ENCODE measurements at regions not wholly inside any gene's neighbourhood (a gene's known extent, or its start where the extent isn't known, plus 50 kb on each side); places are given as distances from the start of the nearest gene placed in this dataset.

DNA sequence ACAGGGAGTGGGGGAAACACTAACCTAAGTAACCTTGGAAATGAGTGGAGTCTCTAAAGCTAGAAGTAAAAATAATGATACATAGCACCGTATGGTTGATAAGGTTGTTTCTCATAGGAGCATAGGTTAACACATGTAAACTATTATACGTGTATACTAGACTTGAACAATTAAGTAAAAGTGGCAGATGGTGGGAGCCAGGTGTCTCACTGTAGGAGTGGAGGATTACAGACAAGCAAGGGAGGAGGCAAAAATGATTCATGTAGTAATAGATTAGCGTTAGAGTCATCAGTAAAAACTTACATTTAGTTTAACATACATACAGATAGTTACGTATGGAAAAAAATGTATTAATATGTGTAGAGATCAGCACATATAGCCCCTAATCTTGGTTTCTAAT, 138.4 kb upstream of the DSCAM start:
- no peak for DNase-seq (ENCODE audit: low read depth in 3 of 3)

DNA sequence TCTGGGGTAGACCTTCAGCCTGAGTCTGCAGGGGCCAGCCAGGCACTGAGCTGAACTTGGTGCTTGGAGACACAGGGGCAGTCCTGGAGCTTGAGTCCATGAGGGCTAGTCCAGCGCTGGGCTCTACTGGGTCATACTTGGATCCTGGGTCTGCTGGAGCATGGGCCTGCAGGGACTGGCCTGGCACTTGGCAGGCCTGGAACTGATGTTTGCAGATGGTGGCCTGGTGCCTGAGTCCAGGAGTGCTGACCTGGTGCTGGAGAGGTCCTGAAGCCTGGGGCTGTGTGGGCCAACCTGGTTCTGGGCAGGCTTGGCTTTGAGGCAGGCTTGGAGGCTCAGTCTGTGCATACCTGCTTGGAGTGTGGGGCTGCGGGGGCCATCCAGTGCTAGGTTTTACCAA, 143.4 kb upstream of the DSCAM start:
- no peak for DNase-seq (ENCODE audit: low read depth in 3 of 3)

DNA sequence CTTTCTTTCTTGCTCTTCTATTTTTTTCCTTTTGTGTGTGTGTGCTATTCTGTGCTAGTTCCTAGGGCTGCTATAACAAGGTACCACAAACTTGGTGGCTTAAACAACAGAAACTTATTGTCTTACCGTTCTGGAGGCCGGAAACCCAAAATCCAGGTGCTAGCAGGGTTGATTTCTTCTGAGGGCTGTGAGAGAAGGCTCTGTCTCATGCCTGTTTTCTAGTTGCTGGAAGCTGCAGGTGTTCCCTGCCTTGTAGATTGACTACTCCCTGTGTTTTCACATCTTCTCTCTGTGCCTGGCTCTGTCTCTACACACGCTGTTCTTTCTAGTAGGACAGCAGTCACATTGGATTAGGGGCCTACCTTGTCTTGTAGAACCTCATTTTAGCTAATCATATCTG, 150.9 kb upstream of the DSCAM start:
- no peak for DNase-seq (ENCODE audit: low read depth in 3 of 3)

DNA sequence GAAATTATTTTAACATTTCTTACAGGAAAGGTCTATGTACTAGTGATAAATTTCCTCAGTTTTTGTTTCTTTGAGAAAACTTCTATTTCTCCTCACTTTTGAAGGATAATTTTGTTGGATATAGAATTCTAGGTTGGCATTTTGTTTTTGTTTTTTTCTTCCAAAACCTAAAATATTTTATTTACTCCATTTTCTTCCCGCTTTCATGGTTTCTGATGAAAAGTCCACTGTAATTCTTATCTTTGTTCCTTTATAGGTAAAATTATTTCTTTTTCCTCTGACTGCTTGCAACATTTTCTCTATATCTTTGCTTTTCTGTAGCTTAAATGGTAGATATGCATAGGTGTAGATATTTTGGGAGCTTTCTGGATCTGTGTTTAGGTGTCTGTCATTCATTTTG, 153.9 kb upstream of the DSCAM start:
- DNase-seq (ENCODE audit: low read depth in 3 of 3), result no peak

DNA sequence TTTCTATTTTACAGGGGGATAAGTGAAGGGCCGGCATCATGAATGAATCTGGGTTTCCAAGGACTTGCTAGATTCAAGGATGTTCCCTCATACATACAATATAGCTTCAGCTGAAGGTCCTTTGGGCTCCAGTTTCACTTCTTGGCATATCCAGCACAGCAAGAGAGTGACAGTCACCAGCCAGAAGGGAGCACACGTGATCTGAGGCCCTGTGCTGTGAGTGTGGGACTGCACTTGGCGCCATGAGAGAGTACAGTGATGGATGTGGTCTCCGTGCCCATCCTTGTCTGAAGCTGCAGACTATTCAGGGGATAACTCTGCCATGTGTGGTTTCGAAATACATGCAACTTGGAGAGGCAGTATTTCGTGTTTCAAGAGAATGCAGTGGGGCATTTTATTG, 159.7 kb upstream of the DSCAM start:
- DNase-seq (ENCODE audit: low read depth in 3 of 3), result no peak

DNA sequence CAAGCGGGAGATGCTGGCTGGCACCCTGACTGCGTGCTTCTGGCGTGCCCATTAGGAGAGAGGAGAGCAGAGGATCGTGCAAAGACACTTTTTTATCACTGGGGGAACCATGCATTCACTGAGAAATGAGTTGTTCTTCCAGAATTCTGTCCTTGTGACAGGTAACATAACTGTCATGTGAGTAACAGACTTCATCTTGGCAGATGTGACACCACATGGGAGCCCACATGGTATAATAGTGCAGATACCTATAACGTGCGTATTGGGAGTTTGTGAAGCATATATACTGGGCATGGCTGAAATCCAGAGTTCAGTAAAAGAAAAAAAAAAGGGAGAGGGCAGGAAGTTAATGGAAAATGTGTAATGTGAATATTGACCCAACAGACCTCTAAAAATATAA, 159.6 kb upstream of the BACE2 start:
- no peak for DNase-seq (ENCODE audit: low read depth in 3 of 3)

DNA sequence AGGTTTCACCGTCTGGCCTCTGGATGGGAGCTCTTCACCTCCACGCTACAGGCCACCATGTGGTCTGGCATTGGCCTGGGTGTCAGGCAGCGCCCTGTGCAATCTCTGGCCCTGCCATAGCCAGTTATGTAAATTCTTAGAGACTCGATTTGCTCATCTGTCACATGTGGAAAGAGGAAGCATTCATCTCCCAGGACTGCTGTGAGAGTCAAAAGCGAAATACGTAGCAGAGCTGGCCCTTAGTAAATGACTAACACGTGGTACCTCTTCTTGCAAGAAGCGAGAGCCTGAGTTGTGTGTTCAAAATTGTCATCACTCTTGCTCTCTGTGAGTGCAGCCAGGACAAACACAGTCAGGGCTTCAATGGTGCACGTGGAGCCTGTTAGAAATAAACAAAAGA, 159.0 kb upstream of the BACE2 start:
- DNase-seq (ENCODE audit: low read depth in 3 of 3), result no peak

DNA sequence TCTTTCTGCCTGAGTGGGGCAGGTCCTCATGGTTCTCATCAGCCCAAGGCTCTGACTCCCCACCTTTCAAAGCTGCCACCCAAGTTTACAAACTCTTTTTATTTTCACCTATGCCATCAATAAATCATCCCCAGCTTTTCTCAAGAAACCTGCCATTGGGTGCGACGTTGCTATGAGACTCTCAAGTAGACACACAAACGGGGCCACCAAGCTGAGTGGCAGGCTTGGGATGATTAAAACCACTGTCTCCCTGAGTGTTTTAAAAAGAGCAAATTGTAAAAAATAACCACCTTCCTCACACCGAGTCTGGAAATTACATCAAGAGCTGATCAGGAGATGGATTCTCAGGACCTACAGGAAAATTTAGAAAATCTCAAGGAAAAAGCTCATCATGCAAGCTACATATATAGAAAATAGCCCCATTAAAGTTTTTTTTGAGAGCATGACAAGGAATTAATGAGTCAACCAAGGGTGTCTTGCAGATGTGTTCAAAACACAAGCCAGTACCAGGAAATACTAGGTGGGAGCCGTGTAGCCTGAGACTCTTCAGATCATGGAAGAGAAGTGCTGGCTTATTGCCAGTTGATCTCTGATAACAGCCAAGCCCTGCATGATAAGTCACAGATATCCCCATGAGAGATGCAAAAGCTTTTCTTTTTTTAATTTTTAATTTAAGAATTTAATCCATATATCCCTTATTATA, 158.4 kb upstream of the BACE2 start:
- no peak for DNase-seq (ENCODE audit: low read depth in 3 of 3)

DNA sequence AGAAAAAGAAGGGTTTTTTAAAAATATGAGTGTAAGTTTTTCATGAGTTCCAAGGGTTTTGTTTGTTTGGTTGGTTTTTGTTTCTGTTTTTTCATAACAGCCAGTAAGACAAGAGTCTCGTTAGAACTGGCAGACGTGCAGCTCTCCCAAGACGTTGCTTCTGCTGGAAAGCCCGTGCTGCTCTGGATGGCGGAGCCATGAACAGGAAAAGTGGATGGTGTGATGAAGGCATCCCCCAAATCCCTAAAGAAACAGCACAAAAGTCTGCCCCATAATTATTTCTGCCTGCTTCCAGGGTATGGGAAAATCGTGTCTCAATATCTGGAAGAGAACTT, 157.9 kb upstream of the BACE2 start:
- no peak for DNase-seq (ENCODE audit: low read depth in 3 of 3)

DNA sequence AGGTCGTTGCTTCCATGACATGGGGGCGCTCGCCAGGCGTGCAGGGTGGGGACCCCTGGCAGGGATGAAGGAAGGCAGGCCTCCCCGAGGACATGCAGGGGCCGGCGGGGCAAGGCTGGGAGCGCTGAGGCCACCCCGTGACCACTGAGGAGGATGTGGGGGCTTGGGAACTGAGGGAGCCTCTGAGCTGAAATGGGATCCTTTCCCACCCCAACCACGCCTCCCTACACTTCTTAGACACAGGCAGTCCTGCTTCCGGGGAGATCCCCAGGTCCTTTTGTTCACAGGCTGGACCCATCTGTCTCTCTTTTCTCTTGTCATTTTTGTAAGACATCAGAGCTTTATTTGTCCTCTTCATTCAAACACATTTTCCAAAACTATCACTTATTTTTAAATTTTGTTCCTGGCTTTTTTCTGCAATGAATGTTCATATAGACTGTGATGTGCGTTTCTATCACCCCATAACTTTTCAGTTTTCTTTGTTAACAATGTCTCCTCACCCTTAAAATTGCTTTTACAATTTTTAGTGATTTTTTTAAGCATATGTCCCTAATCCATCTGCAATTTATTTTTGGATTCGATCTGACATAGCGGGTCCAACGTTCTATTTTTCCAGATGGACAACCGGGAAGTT, 156.7 kb upstream of the BACE2 start:
- no peak for DNase-seq (ENCODE audit: low read depth in 3 of 3)

DNA sequence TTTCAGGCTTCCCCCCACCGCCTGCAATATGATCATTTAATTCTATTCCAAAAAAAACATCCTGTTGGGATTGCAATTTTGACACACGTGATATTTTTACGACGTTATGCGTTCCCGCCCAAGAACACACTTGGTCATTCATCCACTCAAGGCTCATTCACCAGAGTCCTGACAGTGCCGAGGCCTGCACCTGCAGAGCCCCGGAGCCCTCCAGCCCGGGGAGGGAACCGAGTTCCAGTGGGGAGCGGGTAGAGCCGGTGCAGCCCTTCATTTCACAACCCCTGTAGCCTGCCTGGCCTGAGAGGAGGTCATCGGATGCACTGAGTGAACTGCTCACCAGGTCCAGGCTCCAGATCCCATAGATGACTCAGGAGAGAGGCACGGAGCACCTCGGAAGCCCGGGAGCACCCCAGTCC, 156.0 kb upstream of the BACE2 start:
- no peak for DNase-seq (ENCODE audit: low read depth in 3 of 3)

DNA sequence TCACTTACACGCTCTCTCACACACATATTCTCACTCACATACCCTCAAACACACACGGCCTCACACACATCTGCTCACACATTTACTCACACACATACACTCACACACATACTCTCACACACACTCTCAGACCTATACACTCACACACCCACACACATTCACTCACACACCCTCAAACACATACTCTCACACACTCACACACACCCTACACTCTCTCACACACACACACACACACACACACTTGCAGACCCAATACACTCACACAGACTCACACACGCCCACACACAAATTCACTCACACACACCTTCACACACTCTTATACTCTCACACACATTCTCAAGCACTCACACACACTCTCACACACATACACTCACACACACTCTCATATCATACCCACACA, 155.5 kb upstream of the BACE2 start:
- DNase-seq (ENCODE audit: low read depth in 3 of 3), result no peak

DNA sequence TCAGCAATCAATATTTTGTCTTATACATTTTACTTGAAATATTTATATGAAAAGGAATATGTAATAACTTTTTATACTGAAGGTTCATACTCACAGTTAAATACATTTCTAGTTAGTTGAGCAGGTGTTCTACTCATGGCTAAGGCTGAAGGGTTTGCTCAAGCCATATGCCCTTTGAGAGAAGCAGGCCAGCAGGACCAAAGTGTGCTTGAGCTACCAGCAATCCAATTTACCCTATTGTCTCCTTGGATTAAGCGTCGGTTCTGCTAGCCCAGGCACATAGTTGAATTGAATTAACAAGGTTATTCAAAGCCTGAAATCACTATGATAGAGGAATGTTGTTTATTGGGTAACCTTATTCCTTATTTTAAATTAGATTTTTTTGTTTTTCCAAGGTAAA, 151.5 kb upstream of the BACE2 start:
- no peak for DNase-seq (ENCODE audit: low read depth in 3 of 3)

DNA sequence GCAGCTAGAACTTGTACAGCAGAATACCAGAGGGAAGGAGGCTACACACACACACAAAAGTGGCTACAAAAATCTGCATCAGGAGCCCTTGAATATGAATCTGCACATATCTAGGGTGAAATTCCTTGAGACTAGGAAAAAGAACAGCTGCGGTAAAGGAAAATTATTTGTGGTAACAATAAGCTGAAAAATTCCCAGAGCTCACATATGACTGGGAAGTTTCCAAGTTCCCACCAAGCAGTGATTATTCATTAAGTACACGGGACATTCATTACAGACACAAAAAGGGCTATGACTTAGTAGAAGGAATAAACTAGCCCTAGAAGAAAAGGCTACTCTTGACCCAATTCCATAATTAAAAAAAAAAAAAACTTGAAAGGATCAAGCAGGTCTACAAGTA, 149.5 kb upstream of the BACE2 start:
- no peak for DNase-seq (ENCODE audit: low read depth in 3 of 3)

DNA sequence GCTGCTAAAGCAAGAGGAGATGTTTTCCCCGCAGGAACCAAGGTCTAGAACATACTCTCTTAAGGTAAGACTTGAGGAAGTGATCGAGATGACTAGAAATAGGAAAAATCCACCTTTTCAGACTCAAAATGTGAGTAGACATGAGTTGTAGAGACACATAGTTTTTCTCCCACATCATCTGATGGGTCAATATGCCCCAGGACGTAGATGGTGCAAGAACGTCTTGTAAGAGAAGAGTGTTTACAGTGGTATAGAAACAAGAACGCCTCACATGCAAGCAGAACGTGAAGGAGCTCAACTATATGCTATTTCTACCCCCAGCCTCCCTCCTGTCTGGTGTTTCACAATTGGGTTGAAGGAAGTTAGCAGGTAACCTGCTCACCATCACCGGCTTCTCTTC, 144.0 kb upstream of the BACE2 start:
- DNase-seq (ENCODE audit: low read depth in 3 of 3), result no peak

DNA sequence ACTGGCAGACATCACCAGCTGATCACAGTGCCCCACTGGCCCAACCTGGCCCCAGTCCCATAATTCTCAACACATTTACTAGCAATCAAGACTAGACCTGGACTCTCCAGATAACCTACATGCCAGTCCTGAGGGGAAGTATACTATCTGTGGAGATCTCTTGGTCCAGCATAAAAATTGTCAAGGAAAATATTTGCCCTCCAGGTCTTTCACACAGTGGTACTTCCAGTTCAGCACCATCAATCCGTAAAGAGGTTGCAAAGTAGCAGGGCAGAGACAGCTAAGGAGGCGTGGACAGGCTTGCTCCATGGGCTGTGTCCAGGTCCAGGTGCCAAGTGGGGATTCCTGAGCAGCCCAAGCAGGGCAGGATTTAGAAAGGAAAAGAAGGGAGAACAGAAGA, 143.6 kb upstream of the BACE2 start:
- no peak for DNase-seq (ENCODE audit: low read depth in 3 of 3)

DNA sequence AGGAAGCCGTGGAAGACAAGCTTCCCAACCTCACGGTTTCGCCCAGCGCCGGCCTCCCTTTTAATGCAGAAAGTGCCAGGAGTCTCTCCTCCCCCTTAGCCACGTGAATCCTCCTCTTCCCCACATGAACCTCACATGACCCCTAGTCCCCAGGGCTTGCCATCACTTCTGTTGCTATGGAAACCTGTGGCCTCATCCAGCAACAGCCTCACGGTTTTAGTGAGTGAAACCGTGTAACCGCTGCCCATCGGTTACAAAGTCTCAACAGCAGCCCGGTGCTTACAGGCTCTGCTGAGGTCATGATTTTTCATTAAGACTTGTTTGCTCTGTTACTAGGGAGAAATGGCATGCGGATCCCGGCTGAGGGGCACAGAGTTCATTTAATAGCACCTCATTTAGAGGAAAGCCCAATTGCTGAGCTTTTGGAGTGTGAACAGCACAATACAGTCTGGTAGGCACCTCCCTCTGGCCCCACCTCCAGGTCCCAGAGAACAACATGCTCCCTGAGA, 143.2 kb upstream of the BACE2 start:
- no peak for DNase-seq (ENCODE audit: low read depth in 3 of 3)

DNA sequence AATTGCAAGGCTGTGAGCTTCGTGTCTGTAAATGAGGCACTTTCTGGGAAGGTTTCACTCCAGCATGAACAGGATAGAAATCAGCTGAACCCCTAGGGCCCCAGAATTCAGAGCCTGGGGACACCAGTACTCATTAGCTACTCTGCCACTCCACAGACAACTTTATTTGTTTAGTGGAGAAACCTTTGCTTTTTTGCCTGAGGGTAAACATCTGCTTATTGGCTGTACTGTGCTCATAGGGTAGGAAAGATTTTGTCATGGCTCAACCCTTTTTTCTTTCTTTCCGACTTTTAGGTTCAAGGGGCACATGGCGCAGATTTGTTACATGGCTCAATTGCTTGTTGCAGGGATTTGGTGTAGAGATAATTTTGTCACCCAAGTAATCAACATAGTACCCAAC, 138.4 kb upstream of the BACE2 start:
- DNase-seq (ENCODE audit: low read depth in 3 of 3), result no peak

DNA sequence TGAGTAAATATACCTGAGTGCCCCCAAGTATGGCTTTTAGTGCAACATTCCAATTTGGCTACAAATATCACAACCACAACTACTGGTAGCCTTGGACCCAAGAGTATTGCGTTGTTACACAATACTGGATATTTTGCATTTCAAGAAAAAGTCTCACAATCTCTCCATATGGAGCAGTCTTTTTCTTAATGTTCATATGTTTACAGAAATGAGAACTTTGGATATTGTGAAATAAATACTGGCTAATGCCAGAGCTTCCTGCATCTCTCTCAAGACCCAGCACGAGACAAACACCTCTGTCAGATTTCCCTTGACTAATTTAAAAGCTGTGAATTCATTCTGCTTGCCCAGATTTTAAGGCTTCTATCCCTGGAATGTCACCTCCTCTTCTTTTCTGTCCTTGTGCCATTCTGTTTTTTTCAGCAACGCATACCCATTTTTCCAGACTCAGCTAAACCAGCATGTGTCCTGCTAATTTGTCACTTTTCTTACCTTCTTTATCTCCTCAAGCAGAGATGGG, 136.2 kb upstream of the BACE2 start:
- no peak for DNase-seq (ENCODE audit: low read depth in 3 of 3)

DNA sequence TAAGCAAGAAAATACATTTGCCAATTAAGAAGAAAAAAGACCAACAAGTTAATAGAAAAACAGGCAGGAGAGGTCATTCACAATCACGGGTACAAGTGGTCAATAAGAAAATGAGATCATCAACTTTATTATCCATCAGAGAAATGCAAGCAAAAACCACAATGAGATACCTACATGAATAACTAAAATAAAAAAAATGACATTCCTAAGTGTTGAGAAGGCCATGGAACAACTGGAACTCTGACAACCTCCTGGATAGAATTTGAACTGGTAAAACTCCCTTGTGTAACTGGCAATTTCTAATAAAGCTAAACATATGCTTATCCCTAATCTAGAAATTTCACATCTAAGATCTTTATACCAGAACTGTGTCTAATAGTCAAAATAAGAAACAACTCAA, 135.4 kb upstream of the BACE2 start:
- no peak for DNase-seq (ENCODE audit: low read depth in 3 of 3)

DNA sequence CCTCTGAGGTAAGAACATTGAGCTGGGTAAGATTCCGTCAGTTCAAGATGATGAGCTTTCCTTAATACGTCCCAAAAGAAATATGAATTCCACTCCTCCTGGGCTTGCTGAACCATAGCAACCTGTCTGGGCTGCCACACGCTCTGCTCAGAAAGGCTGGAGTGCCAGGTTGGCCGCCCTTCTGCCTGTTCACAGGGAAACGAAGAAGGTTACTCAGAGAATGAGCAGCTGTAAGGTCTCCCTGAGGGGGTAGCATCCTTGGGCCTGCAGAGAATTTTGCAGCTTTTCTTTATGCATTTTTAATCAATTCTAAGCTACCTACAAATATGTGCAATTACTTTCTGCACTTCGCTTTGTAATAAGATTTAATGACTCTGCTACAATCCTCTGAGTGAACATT, 130.7 kb upstream of the BACE2 start:
- DNase-seq (ENCODE audit: low read depth in 3 of 3), result no peak

DNA sequence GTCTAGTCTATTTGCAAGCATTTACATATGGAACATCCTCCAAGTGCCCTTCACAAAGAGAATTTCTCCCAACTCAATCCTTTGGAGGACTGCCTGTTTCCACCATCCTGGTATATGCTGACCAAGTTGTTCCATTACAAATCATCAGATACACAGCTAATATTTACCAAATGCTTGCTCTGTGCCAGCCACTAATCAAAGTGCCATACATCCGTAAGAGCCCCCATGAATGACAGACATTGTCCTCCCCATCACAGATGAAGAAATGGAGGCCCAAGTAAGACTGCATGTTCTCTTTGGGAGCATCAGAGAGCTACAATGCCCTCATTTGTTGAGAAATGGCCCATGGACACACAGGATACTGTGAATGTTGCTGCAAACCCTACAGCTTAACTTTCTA, 130.0 kb upstream of the BACE2 start:
- no peak for DNase-seq (ENCODE audit: low read depth in 3 of 3)

DNA sequence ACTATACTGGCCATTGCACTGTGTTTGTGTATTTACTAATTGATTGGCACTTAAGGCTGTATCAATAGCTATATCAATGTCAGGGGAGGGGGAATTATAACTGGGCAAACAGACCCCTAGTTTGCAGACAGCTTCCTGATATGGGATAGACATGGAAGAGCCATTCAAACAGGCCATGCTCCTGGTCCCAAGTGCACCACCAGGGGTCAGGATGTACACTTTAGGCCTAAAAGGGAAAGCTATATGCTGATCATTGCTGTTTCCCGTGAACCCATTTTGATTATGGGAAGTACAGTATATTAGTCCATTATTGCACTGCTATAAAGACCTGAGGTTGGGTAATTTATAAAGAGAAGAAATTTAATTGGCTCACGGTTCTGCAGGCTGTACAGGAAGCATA, 124.9 kb upstream of the BACE2 start:
- no peak for DNase-seq (ENCODE audit: low read depth in 3 of 3)
